Peyer's patch (tissue), 4 donors: ENCODE measurements at regions not wholly inside any gene's neighbourhood (a gene's known extent, or its start where the extent isn't known, plus 50 kb on each side); places are given as distances from the start of the nearest gene placed in this dataset.

Source experiments
- DNase-seq, 3 donors: peaks; one replicate each; pipeline ENCODE4 v3.0.0-alpha.2; 2017 to 2019
- H3K27ac ChIP-seq, 4 donors: fragments of 200-600 bp; sonication (generic); one replicate each; pipeline ENCODE4 v1.5.1; 2016 to 2019
- H3K27me3 ChIP-seq, 2 donors: fragments of 200-600 bp; sonication (generic); one replicate each; pipeline ENCODE4 v1.5.1; 2019
- H3K36me3 ChIP-seq, 3 donors: fragments of 200-600 bp; sonication (generic); one replicate each; pipeline ENCODE4 v1.5.1; 2016 to 2019
- H3K4me1 ChIP-seq, 4 donors: fragments of 200-600 bp; sonication (generic); one replicate each; pipeline ENCODE4 v1.5.1; 2016 to 2019
- H3K4me3 ChIP-seq, 4 donors: fragments of 200-600 bp; sonication (generic); 1 replicate in 3 of 4; 2 replicates in 1 of 4; pipeline ENCODE4 v1.5.1; 2016 to 2019; ENCODE audit warnings: mild to moderate bottlenecking in 1 of 4
- H3K9me3 ChIP-seq, 4 donors: fragments of 200-600 bp; sonication (generic); one replicate each; pipeline ENCODE4 v1.5.1; 2016 to 2019; ENCODE audit warnings: mild to moderate bottlenecking in 1 of 4
- CTCF ChIP-seq, 6 experiments: fragments of 450-650 bp in 4 of 6; fragments of 200-600 bp in 2 of 6; sonication (generic) in 1 of 6; IDR thresholded peaks; one replicate each; pipeline ENCODE4 v1.5.1; 2017 to 2019; ENCODE audit warnings: antibody characterized with exemption in 6 of 6, mild to moderate bottlenecking in 3 of 6, moderate library complexity in 1 of 6
- POLR2A ChIP-seq, 2 donors: fragments of 450-650 bp; IDR thresholded peaks; one replicate each; pipeline ENCODE4 v1.5.1; 2017; ENCODE audit warnings: antibody characterized with exemption in 2 of 2, mild to moderate bottlenecking in 2 of 2, moderate library complexity in 2 of 2

GRCh38 chr5:124995421-124995820 is 249.0 kb upstream of the ZNF608 start:
- no peak for DNase-seq
- no peak for TF ChIP-seq CTCF (IDR thresholded peaks at IDR 0.05)
- TF ChIP-seq POLR2A (IDR thresholded peaks at IDR 0.05) = no peak

GRCh38 chr5:124996023-124996763 is 249.8 kb upstream of the ZNF608 start:
- Histone ChIP-seq H3K27ac (no peak overlapping the region), H3K9me3 (no peaks in the 10 kb centered on the region), H3K27me3 (no peaks in the 10 kb centered on the region), H3K4me1 (no peaks in the 10 kb centered on the region), H3K36me3 (no peaks in the 10 kb centered on the region), H3K4me3 (no peak overlapping the region)
- TF ChIP-seq CTCF (IDR thresholded peaks at IDR 0.05) (no peak), POLR2A (IDR thresholded peaks at IDR 0.05) (no peak)
- no peak for DNase-seq

More at GRCh38 chr5:124995421-124995820, 249.0 kb upstream of the ZNF608 start:
- no peaks in the 10 kb centered on the region for H3K36me3 ChIP-seq
- H3K27ac ChIP-seq = no peak overlapping the region
- H3K27me3 ChIP-seq = no peaks in the 10 kb centered on the region
- H3K4me1 ChIP-seq = no peaks in the 10 kb centered on the region
- no peak overlapping the region for H3K4me3 ChIP-seq
- H3K9me3 ChIP-seq = no peaks in the 10 kb centered on the region

- no peak overlapping the region for H3K4me3 ChIP-seq
- TF ChIP-seq POLR2A (IDR thresholded peaks at IDR 0.05) (no peak), CTCF (IDR thresholded peaks at IDR 0.05) (no peak)
- no peaks in the 10 kb centered on the region for H3K36me3 ChIP-seq
- H3K27me3 ChIP-seq = no peaks in the 10 kb centered on the region
- H3K27ac ChIP-seq = no peak overlapping the region
- no peak for DNase-seq
- H3K4me1 ChIP-seq = no peaks in the 10 kb centered on the region
- no peaks in the 10 kb centered on the region for H3K9me3 ChIP-seq
These were observed 250.3 kb upstream of the ZNF608 start for GRCh38 chr5:124996764-124997077.

GRCh38 chr5:124997186-124997893 is 250.9 kb upstream of the ZNF608 start:
- DNase-seq = no peak
- TF ChIP-seq POLR2A (IDR thresholded peaks at IDR 0.05) (no peak), CTCF (IDR thresholded peaks at IDR 0.05) (no peak)

GRCh38 chr5:124998520-124998919 is 252.1 kb upstream of the ZNF608 start:
- no peaks in the 10 kb centered on the region for H3K36me3 ChIP-seq
- H3K4me3 ChIP-seq = no peak overlapping the region
- H3K9me3 ChIP-seq = no peaks in the 10 kb centered on the region
- no peak for DNase-seq
- TF ChIP-seq POLR2A (IDR thresholded peaks at IDR 0.05) (no peak), CTCF (IDR thresholded peaks at IDR 0.05) (no peak)
- H3K27me3 ChIP-seq = no peaks in the 10 kb centered on the region
- no peak overlapping the region for H3K27ac ChIP-seq
- no peaks in the 10 kb centered on the region for H3K4me1 ChIP-seq

More at GRCh38 chr5:124997186-124997893, 250.9 kb upstream of the ZNF608 start:
- Histone ChIP-seq H3K36me3 (no peaks in the 10 kb centered on the region), H3K27me3 (no peaks in the 10 kb centered on the region), H3K4me3 (no peak overlapping the region), H3K9me3 (no peaks in the 10 kb centered on the region), H3K4me1 (no peaks in the 10 kb centered on the region), H3K27ac (no peak overlapping the region)
